ENCODE measurements at regions not wholly inside any gene's neighbourhood (a gene's known extent, or its start where the extent isn't known, plus 50 kb on each side); places are given as distances from the start of the nearest gene placed in this dataset.

- Mint-ChIP-seq H3K4me1 (peaks cover 15% of the 10 kb centered on the region), H3K36me3 (no peaks in the 10 kb centered on the region), H3K27me3 (ENCODE audit: low read depth in 3 of 3) (peaks cover 2% of the 10 kb centered on the region in 3 donors), H3K27ac (peak overlapping the region in 1 of 7 donors; percentile 40), H3K9me3 (peaks cover 0 to 4% (median 0%) of the 10 kb centered on the region in 7 donors), H3K4me3 (no peak overlapping the region)
- Histone ChIP-seq H3K27me3 (ENCODE audit: control insufficient read depth in 2 of 2, insufficient read depth in 2 of 2, low read length in 2 of 2) (no peaks in the 10 kb centered on the region), H3K9me3 (replicated peaks in 1 of 2; ENCODE audit: control insufficient read depth in 1 of 2, insufficient read depth in 1 of 2, low read length in 2 of 2) (no peaks in the 10 kb centered on the region), H3K79me2 (ENCODE audit: insufficient read depth, low read length) (no peaks in the 10 kb centered on the region), H3K36me3 (replicated peaks in 1 of 2; ENCODE audit: control insufficient read depth in 1 of 2, insufficient read depth in 2 of 2, low read length in 2 of 2) (no peaks in the 10 kb centered on the region), H4K20me1 (ENCODE audit: insufficient read depth, low read length) (no peaks in the 10 kb centered on the region), H3K4me3 (replicated peaks in 1 of 3; ENCODE audit: low read depth in 2 of 3, low read length in 3 of 3) (no peak overlapping the region), H3K27ac (ENCODE audit: low read depth in 1 of 2, low read length in 2 of 2) (no peak overlapping the region), H3K4me1 (ENCODE audit: control insufficient read depth in 1 of 2, insufficient read depth in 2 of 2, low read length in 2 of 2) (peaks cover 12 to 17% of the 10 kb centered on the region in 2 donors), H3K9ac (ENCODE audit: insufficient read depth, low read length, poor library complexity, severe bottlenecking) (no peak overlapping the region), H3K4me2 (replicated peaks; ENCODE audit: extremely low read depth, low read length, poor library complexity, severe bottlenecking) (no peak overlapping the region), H2AFZ (ENCODE audit: insufficient read depth, low read depth, low read length, poor library complexity, severe bottlenecking) (peak overlapping the region; percentile 66)
- intact Hi-C loops (cut with micrococcal nuclease), result no loop called here
- 98% methylated on average over 3 of the region's 4 CpGs for WGBS (ENCODE audit: insufficient coverage)
- TF ChIP-seq, protein P1, sequence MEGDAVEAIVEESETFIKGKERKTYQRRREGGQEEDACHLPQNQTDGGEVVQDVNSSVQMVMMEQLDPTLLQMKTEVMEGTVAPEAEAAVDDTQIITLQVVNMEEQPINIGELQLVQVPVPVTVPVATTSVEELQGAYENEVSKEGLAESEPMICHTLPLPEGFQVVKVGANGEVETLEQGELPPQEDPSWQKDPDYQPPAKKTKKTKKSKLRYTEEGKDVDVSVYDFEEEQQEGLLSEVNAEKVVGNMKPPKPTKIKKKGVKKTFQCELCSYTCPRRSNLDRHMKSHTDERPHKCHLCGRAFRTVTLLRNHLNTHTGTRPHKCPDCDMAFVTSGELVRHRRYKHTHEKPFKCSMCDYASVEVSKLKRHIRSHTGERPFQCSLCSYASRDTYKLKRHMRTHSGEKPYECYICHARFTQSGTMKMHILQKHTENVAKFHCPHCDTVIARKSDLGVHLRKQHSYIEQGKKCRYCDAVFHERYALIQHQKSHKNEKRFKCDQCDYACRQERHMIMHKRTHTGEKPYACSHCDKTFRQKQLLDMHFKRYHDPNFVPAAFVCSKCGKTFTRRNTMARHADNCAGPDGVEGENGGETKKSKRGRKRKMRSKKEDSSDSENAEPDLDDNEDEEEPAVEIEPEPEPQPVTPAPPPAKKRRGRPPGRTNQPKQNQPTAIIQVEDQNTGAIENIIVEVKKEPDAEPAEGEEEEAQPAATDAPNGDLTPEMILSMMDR (IDR thresholded peaks at IDR 0.05), result no peak
- no peak for DNase-seq
Measured at GRCh38 chr20:19098117-19098516, 114.3 kb upstream of the SLC24A3 start.

DNA sequence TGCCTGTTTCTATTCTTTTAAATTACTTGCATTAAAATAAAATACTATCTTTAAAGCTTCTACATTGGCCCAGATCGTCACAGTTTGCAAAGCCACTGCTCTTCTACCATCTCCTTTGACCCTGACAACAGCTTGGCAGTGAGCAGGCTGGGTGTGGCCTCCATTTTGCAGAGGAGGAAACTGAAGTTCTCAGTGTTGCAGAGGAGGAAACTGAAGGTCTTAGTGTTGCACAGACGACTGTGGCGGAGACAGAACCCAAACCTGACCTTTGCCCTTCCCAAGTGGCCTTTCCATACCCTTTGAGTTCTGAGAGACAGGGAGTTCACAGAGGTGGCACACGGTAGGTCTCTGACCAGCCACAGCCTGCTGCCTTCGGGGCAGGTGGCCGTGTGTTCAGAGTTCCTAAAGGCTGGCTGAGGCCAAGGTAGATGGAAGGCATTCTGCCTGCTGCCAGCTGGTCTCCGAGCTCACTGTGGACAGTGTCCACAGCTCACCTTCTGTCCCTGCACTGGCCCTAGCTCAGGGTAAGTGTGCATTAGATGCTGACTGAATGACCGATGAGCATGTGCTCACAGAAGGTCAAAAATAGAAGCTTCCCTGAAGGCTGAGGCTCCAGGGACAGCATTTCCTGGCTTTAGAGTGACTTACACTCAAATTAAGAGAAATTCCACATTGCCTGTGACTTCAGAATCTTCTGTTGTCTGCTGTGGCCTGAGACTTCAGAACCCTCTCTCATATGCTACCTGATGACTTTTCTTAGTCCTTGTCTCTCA is 113.5 kb upstream of the SLC24A3 start:
- Mint-ChIP-seq H3K4me3 (peak overlapping the region in 1 of 2 donors; percentile 60), H3K36me3 (no peaks in the 10 kb centered on the region), H3K27ac (peak overlapping the region in 1 of 7 donors; percentile 70), H3K27me3 (ENCODE audit: low read depth in 3 of 3) (peaks cover 0 to 2% (median 0%) of the 10 kb centered on the region in 3 donors), H3K4me1 (peaks cover 15% of the 10 kb centered on the region), H3K9me3 (peaks cover 0 to 4% (median 0%) of the 10 kb centered on the region in 7 donors)
- no peak overlapping the region for H3K4me2 ChIP-seq (replicated peaks; ENCODE audit: extremely low read depth, low read length, poor library complexity, severe bottlenecking)
- H3K27ac ChIP-seq (ENCODE audit: low read depth in 1 of 2, low read length in 2 of 2), result peak overlapping the region in 1 of 2 donors; percentile 22
- no peak overlapping the region for H3K9ac ChIP-seq (ENCODE audit: insufficient read depth, low read length, poor library complexity, severe bottlenecking)
- peak overlapping the region; percentile 66 for H2AFZ ChIP-seq (ENCODE audit: insufficient read depth, low read depth, low read length, poor library complexity, severe bottlenecking)
- no peak for DNase-seq
- WGBS (ENCODE audit: insufficient coverage), result 98% methylated on average over 5 of the region's 8 CpGs
- H3K27me3 ChIP-seq (ENCODE audit: control insufficient read depth in 2 of 2, insufficient read depth in 2 of 2, low read length in 2 of 2), result no peaks in the 10 kb centered on the region
- H3K79me2 ChIP-seq (ENCODE audit: insufficient read depth, low read length), result no peaks in the 10 kb centered on the region
- TF ChIP-seq, protein P1 (IDR thresholded peaks at IDR 0.05), result no peak
- peaks cover 12 to 17% of the 10 kb centered on the region in 2 donors for H3K4me1 ChIP-seq (ENCODE audit: control insufficient read depth in 1 of 2, insufficient read depth in 2 of 2, low read length in 2 of 2)
- no peaks in the 10 kb centered on the region for H3K36me3 ChIP-seq (replicated peaks in 1 of 2; ENCODE audit: control insufficient read depth in 1 of 2, insufficient read depth in 2 of 2, low read length in 2 of 2)
- no peaks in the 10 kb centered on the region for H3K9me3 ChIP-seq (replicated peaks in 1 of 2; ENCODE audit: control insufficient read depth in 1 of 2, insufficient read depth in 1 of 2, low read length in 2 of 2)
- no peak overlapping the region for H3K4me3 ChIP-seq (replicated peaks in 1 of 3; ENCODE audit: low read depth in 2 of 3, low read length in 3 of 3)
- no peaks in the 10 kb centered on the region for H4K20me1 ChIP-seq (ENCODE audit: insufficient read depth, low read length)
- intact Hi-C loops (cut with micrococcal nuclease), result no loop called here

Measured in CD14-positive monocyte (primary cell).